HG03196 (cell line): ENCODE measurements at regions not wholly inside any gene's neighbourhood (a gene's known extent, or its start where the extent isn't known, plus 50 kb on each side); places are given as distances from the start of the nearest gene placed in this dataset.

Source experiments
- ATAC-seq: cut with Tn5 transposase; IDR thresholded peaks from one replicate; pipeline ENCODE4 v1.9.1; 2021; ENCODE audit not compliant: unreplicated experiment

- no peak for ATAC-seq
Observed at GRCh38 chr19:27657271-27658051, 1555.5 kb downstream of the UQCRFS1 start.

- ATAC-seq: no peak
Observed at GRCh38 chr19:27654266-27654990, 1558.5 kb downstream of the UQCRFS1 start.

GRCh38 chr19:27652796-27653195, 1560.2 kb downstream of the UQCRFS1 start:
- no peak for ATAC-seq

- no peak for ATAC-seq
Observed at GRCh38 chr19:27652281-27652680, 1560.7 kb downstream of the UQCRFS1 start.

DNA sequence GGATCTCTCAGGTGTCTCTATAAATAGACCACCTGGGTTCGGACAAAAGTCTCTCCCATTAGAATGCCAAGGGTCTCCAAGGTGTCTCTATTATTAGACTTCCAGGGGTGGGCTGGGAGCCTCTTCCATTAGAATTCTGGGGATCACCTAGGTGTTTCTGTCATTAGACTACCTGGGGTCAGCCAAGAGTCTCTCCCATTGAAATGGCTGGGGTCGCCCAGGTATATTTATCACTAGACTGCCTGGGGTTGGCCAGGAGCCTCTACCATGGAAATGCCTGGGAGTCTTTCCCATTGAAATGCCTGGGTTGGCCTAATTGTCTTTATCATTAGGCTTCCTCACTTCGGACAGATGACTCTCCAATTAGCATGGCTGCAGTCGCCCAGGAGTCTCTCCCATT, 1565.5 kb downstream of the UQCRFS1 start:
- ATAC-seq: no peak

DNA sequence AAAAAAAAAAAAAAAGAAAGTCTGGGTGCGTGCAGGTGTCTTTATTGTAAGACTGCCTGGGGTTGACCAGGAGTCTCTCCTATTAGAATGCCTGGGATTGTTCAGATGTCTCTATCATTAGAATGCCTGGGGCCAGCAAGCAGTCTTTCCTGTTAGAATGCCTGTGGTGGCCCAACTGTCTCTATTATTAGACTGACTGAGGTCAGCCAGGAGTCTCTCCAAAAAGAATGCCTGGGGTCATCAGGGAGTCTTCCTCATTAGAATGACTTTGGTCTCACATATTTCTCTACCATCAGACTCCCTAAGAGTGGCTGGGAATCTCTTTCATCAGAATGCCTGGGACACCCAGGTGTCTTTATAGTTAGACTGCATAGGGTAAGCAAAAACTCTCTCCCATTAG, 1577.5 kb downstream of the UQCRFS1 start:
- no peak for ATAC-seq

DNA sequence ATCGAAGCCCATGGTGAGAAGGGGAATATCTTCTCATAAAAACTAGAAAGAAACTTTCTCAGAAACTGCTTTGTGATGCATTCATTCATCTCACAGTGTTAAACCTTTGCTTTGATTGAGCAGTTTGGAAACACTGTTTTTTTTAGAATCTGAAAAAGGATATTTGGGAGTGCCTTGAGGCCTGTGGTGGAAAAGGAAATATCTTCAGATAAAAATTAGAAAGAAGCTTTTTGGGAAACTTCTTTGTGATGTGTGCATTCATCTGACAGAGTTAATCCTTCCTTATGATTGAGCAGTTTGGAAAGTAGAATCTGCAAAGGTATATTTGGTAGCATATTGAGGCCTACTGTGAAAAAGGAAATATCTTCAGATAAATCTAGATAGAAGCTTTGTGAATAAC, 1594.9 kb downstream of the UQCRFS1 start:
- no peak for ATAC-seq

- no peak for ATAC-seq
Observed at GRCh38 chr19:27580906-27581305, 1632.0 kb downstream of the UQCRFS1 start.
